COLO668 (cell line): ENCODE measurements at regions not wholly inside any gene's neighbourhood (a gene's known extent, or its start where the extent isn't known, plus 50 kb on each side); places are given as distances from the start of the nearest gene placed in this dataset.

ENCODE experiments used
- DNase-seq: peaks from one replicate; lab custom pipeline; 2025; ENCODE audit not compliant: unreplicated experiment; lab: John Stamatoyannopoulos, UW

GRCh38 chr16:25340973-25341372 is 83.3 kb upstream of the ZKSCAN2 start:
- DNase-seq, result no peak

GRCh38 chr16:25317732-25318316 is 60.2 kb upstream of the ZKSCAN2 start:
- DNase-seq, result no peak

GRCh38 chr16:25311950-25312349 is 54.3 kb upstream of the ZKSCAN2 start:
- DNase-seq, result no peak

- DNase-seq, result no peak
Measured at GRCh38 chr16:25311039-25311438, 53.4 kb upstream of the ZKSCAN2 start.
